ENCODE measurements at regions not wholly inside any gene's neighbourhood (a gene's known extent, or its start where the extent isn't known, plus 50 kb on each side); places are given as distances from the start of the nearest gene placed in this dataset.
"Not testable (repeated sequence)": the region's sequence is repeated elsewhere in the genome, so short reads cannot be mapped to it uniquely, and the experiment has no call there.

- Histone ChIP-seq H3K36me3 (no peaks in the 10 kb centered on the region), H3K27ac (no peak overlapping the region), H3K4me3 (no peak overlapping the region), H4K20me1 (no peaks in the 10 kb centered on the region), H3K4me2 (no peak overlapping the region), H3K9me3 (peaks cover 8% of the 10 kb centered on the region), H3K4me1 (no peaks in the 10 kb centered on the region), H3K9ac (no peak overlapping the region), H3K27me3 (no peaks in the 10 kb centered on the region)
- TF ChIP-seq Cebpa-rat (IDR thresholded peaks at IDR 0.05) = no peak
Measured at GRCh38 chr3:153513236-153513635, 351.2 kb downstream of the RAP2B start.

- no peak for TF ChIP-seq Cebpa-rat (IDR thresholded peaks at IDR 0.05)
- H3K4me3 ChIP-seq = no peak overlapping the region
- no peaks in the 10 kb centered on the region for H4K20me1 ChIP-seq
- no peak overlapping the region for H3K4me2 ChIP-seq
- no peaks in the 10 kb centered on the region for H3K36me3 ChIP-seq
- H3K9me3 ChIP-seq = peaks cover 9% of the 10 kb centered on the region
- no peak overlapping the region for H3K9ac ChIP-seq
- H3K27me3 ChIP-seq = no peaks in the 10 kb centered on the region
- H3K4me1 ChIP-seq = no peaks in the 10 kb centered on the region
- H3K27ac ChIP-seq = no peak overlapping the region
Measured at GRCh38 chr3:153528473-153528872, 366.4 kb downstream of the RAP2B start.

DNA sequence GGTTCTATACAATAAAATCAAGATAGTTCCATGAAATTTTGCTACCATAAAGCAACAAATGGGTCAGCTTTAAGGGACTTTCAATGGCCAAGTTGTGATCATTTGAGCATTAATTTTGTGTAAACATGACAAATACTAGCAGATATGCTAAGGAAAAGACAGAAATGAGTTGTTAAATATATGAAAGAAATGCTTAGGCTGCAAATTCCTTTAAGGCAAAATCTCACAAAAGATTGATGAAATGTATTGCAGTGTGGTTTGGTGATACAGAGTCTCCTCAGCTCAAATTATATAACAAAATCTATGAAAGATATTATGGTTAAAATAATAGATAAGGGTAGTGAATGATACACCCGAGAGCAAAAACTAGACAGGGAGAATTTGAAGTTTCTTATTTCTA, 377.2 kb downstream of the RAP2B start:
- no peaks in the 10 kb centered on the region for H3K9me3 ChIP-seq
- no peaks in the 10 kb centered on the region for H3K27me3 ChIP-seq
- H3K9ac ChIP-seq = no peak overlapping the region
- H3K36me3 ChIP-seq = no peaks in the 10 kb centered on the region
- H4K20me1 ChIP-seq = no peaks in the 10 kb centered on the region
- no peaks in the 10 kb centered on the region for H3K4me1 ChIP-seq
- no peak overlapping the region for H3K4me3 ChIP-seq
- no peak overlapping the region for H3K4me2 ChIP-seq
- no peak overlapping the region for H3K27ac ChIP-seq
- TF ChIP-seq Cebpa-rat (IDR thresholded peaks at IDR 0.05) = no peak

DNA sequence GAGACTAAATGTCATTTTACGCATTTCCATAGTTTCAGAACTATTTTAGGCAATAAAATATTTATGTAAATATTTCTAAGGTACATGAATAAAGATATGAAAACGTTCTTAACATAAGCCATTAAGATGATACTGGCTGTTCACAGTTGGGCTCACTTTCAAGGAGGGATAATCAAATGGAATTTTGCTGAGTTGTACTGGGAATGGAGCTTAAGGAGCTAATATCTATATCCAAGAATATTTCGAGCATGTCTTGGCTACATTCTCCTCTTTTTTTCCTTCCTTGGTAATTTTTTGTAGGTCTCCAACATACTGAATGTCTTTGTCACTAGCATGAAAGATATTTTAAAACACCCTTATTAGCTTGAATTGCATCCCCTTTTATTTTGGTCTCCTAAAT, 383.4 kb downstream of the RAP2B start:
- TF ChIP-seq Cebpa-rat (IDR thresholded peaks at IDR 0.05) = no peak
- no peak overlapping the region for H3K4me3 ChIP-seq
- no peaks in the 10 kb centered on the region for H3K27me3 ChIP-seq
- no peak overlapping the region for H3K9ac ChIP-seq
- no peaks in the 10 kb centered on the region for H3K4me1 ChIP-seq
- H3K27ac ChIP-seq = no peak overlapping the region
- no peaks in the 10 kb centered on the region for H3K36me3 ChIP-seq
- no peak overlapping the region for H3K4me2 ChIP-seq
- no peaks in the 10 kb centered on the region for H3K9me3 ChIP-seq
- H4K20me1 ChIP-seq = no peaks in the 10 kb centered on the region

- no peak overlapping the region for H3K4me2 ChIP-seq
- H3K9ac ChIP-seq = no peak overlapping the region
- no peak for TF ChIP-seq Cebpa-rat (IDR thresholded peaks at IDR 0.05)
- no peak overlapping the region for H3K4me3 ChIP-seq
- H3K27me3 ChIP-seq = no peaks in the 10 kb centered on the region
- no peak overlapping the region for H3K27ac ChIP-seq
- no peaks in the 10 kb centered on the region for H3K9me3 ChIP-seq
- no peaks in the 10 kb centered on the region for H3K4me1 ChIP-seq
- H4K20me1 ChIP-seq = no peaks in the 10 kb centered on the region
- H3K36me3 ChIP-seq = no peaks in the 10 kb centered on the region
Measured at GRCh38 chr3:153547970-153548369, 385.9 kb downstream of the RAP2B start.

- not testable (repeated sequence) for H3K4me2 ChIP-seq, H3K27ac ChIP-seq, H3K27me3 ChIP-seq, H3K9me3 ChIP-seq, H4K20me1 ChIP-seq, H3K36me3 ChIP-seq, H3K9ac ChIP-seq, H3K4me1 ChIP-seq, H3K4me3 ChIP-seq
Measured at GRCh38 chr3:153549686-153550085, 387.7 kb downstream of the RAP2B start.

- Histone ChIP-seq H3K9me3 (no peaks in the 10 kb centered on the region), H3K36me3 (no peaks in the 10 kb centered on the region), H3K27me3 (no peaks in the 10 kb centered on the region), H3K4me1 (no peaks in the 10 kb centered on the region), H3K4me2 (no peak overlapping the region), H4K20me1 (no peaks in the 10 kb centered on the region), H3K4me3 (no peak overlapping the region), H3K27ac (no peak overlapping the region), H3K9ac (no peak overlapping the region)
- TF ChIP-seq Cebpa-rat (IDR thresholded peaks at IDR 0.05) = no peak
Measured at GRCh38 chr3:153551536-153552285, 389.7 kb downstream of the RAP2B start.

GRCh38 chr3:153552887-153553604, 391.0 kb downstream of the RAP2B start:
- H3K4me1 ChIP-seq = no peaks in the 10 kb centered on the region
- H4K20me1 ChIP-seq = no peaks in the 10 kb centered on the region
- H3K27me3 ChIP-seq = no peaks in the 10 kb centered on the region
- H3K36me3 ChIP-seq = no peaks in the 10 kb centered on the region
- H3K27ac ChIP-seq = no peak overlapping the region
- no peak overlapping the region for H3K4me2 ChIP-seq
- no peak for TF ChIP-seq Cebpa-rat (IDR thresholded peaks at IDR 0.05)
- H3K9me3 ChIP-seq = no peaks in the 10 kb centered on the region
- no peak overlapping the region for H3K4me3 ChIP-seq
- no peak overlapping the region for H3K9ac ChIP-seq

- Histone ChIP-seq H3K27me3 (no peaks in the 10 kb centered on the region), H3K36me3 (no peaks in the 10 kb centered on the region), H3K4me2 (no peak overlapping the region), H4K20me1 (no peaks in the 10 kb centered on the region), H3K27ac (no peak overlapping the region), H3K4me1 (no peaks in the 10 kb centered on the region), H3K4me3 (no peak overlapping the region), H3K9me3 (no peaks in the 10 kb centered on the region), H3K9ac (no peak overlapping the region)
- TF ChIP-seq Cebpa-rat (IDR thresholded peaks at IDR 0.05) = no peak
Measured at GRCh38 chr3:153553605-153553945, 391.5 kb downstream of the RAP2B start.

- Histone ChIP-seq H3K27me3 (no peaks in the 10 kb centered on the region), H3K4me2 (no peak overlapping the region), H4K20me1 (no peaks in the 10 kb centered on the region), H3K27ac (no peak overlapping the region), H3K4me1 (no peaks in the 10 kb centered on the region), H3K4me3 (no peak overlapping the region), H3K9ac (no peak overlapping the region), H3K36me3 (no peaks in the 10 kb centered on the region), H3K9me3 (peaks cover 11% of the 10 kb centered on the region)
- no peak for TF ChIP-seq Cebpa-rat (IDR thresholded peaks at IDR 0.05)
Measured at GRCh38 chr3:153555919-153556318, 393.9 kb downstream of the RAP2B start.

DNA sequence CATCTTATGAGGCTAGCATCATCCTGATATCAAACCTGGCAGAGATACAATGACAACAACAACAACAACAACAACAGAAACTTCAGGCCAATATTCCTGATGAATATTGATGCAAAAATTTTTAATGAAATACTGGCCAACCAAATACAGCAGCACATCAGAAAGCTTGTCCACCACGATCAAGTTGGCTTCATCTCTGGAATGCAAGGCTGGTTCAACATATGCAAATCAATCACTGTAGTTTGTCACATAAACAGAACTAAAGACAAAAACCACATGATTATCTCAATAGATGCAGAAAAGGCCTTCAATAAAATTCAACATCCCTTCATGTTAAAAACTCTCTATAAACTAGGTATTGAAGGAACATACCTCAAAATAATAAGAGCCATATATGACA, 397.3 kb downstream of the RAP2B start:
- H4K20me1 ChIP-seq, H3K27me3 ChIP-seq, H3K4me3 ChIP-seq, H3K27ac ChIP-seq, H3K4me2 ChIP-seq, H3K36me3 ChIP-seq, H3K4me1 ChIP-seq, H3K9ac ChIP-seq: not testable (repeated sequence)
- H3K9me3 ChIP-seq = peaks cover 28% of the 10 kb centered on the region

Measured in BLaER1 (cell line).